BJ (cell line): ENCODE measurements at regions not wholly inside any gene's neighbourhood (a gene's known extent, or its start where the extent isn't known, plus 50 kb on each side); places are given as distances from the start of the nearest gene placed in this dataset.

Experiments
- CTCF ChIA-PET: fragments of 350-600 bp; formaldehyde crosslinking; extraction: SDS; loops from one replicate; lab custom pipeline; 2021; ENCODE audit warnings: antibody characterized with exemption, inconsistent platforms; lab: Yijun Ruan, JAX
- POLR2A ChIA-PET: fragments of 300-600 bp; sonication (Branson Sonifier 250); formaldehyde crosslinking; extraction: SDS; loops from one replicate; lab custom pipeline; 2021; ENCODE audit warnings: antibody characterized with exemption; lab: Charles Lee
- DNase-seq: peaks from one replicate; pipeline ENCODE4 v3.0.0-alpha.2; 2011; ENCODE audit warnings: low read depth
- H3K27me3 ChIP-seq: 2 replicates; pipeline ENCODE4 v1.6.0; 2011; ENCODE audit warnings: low read length; ENCODE audit not compliant: control insufficient read depth, insufficient read depth
- H3K36me3 ChIP-seq: 2 replicates; pipeline ENCODE4 v1.5.1; 2011; ENCODE audit warnings: low read length; ENCODE audit not compliant: control insufficient read depth, insufficient read depth
- H3K4me3 ChIP-seq: 2 replicates; pipeline ENCODE4 v1.5.1; 2011; ENCODE audit warnings: low read depth, mild to moderate bottlenecking, control low read depth, low read length
- TF ChIP-seq, protein P1 (sequence below): IDR thresholded peaks from 2 replicates; pipeline ENCODE4 v1.5.1; 2011; ENCODE audit warnings: low read depth, mild to moderate bottlenecking, control low read depth, inconsistent platforms, low read length, moderate library complexity; ENCODE audit not compliant: insufficient read depth

DNA sequence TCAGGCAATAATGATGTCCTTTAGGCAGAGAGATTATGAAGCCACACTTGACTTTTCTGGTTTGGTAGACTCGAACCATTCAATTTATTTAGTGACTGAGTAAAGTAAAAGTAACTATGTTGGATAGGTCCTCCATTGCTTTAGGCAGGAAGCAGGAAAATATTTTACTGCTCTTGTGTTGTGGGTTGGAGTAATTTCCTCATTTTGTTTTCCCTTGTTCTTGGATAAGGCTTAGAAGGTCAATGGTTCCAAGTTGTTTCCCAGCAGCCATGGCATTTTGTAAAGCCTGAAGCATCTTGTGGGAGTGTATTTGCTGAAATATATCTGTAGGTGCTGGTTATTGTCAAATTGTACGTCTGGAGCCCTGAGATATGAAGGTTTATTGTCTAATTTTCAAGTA is 161.2 kb upstream of the SLC38A2 start:
- TF ChIP-seq, protein P1, sequence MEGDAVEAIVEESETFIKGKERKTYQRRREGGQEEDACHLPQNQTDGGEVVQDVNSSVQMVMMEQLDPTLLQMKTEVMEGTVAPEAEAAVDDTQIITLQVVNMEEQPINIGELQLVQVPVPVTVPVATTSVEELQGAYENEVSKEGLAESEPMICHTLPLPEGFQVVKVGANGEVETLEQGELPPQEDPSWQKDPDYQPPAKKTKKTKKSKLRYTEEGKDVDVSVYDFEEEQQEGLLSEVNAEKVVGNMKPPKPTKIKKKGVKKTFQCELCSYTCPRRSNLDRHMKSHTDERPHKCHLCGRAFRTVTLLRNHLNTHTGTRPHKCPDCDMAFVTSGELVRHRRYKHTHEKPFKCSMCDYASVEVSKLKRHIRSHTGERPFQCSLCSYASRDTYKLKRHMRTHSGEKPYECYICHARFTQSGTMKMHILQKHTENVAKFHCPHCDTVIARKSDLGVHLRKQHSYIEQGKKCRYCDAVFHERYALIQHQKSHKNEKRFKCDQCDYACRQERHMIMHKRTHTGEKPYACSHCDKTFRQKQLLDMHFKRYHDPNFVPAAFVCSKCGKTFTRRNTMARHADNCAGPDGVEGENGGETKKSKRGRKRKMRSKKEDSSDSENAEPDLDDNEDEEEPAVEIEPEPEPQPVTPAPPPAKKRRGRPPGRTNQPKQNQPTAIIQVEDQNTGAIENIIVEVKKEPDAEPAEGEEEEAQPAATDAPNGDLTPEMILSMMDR: no peak
- POLR2A ChIA-PET: no interaction called here

DNA sequence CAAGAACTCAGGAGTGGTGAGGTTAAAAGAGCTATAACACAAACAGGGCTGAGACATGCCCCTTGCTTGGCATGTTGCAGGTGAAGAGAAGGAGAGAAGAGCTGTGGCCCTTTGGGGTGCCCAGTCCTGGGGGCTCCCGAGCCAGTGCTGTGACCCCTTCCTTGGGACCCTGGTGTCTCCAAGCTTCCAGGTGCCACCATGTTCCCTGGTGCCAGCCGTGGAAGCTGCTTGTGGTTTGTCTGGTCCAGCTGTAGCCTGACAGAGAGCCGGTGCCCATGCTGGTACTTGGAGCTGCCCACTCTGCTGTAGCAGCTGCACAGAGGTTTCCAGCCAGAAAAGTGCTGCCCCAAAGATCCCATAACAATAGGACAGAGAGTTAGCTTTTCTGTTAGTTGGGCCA is 159.2 kb upstream of the SLC38A2 start:
- Histone ChIP-seq H3K27me3 (no peaks in the 10 kb centered on the region), H3K36me3 (no peaks in the 10 kb centered on the region), H3K4me3 (no peak overlapping the region)
- no peak for DNase-seq
- ChIA-PET CTCF (interaction anchor here (0.5 kb wide), 1 partner anchor 24 kb away, joined by 3 read pairs; no protein-coding TSS in a partner anchor), POLR2A (no interaction called here)
- TF ChIP-seq, protein P1: no peak

More for the DNA sequence above, 161.2 kb upstream of the SLC38A2 start:
- CTCF ChIA-PET: no interaction called here
- Histone ChIP-seq H3K27me3 (no peaks in the 10 kb centered on the region), H3K4me3 (no peak overlapping the region), H3K36me3 (no peaks in the 10 kb centered on the region)
- no peak for DNase-seq

DNA sequence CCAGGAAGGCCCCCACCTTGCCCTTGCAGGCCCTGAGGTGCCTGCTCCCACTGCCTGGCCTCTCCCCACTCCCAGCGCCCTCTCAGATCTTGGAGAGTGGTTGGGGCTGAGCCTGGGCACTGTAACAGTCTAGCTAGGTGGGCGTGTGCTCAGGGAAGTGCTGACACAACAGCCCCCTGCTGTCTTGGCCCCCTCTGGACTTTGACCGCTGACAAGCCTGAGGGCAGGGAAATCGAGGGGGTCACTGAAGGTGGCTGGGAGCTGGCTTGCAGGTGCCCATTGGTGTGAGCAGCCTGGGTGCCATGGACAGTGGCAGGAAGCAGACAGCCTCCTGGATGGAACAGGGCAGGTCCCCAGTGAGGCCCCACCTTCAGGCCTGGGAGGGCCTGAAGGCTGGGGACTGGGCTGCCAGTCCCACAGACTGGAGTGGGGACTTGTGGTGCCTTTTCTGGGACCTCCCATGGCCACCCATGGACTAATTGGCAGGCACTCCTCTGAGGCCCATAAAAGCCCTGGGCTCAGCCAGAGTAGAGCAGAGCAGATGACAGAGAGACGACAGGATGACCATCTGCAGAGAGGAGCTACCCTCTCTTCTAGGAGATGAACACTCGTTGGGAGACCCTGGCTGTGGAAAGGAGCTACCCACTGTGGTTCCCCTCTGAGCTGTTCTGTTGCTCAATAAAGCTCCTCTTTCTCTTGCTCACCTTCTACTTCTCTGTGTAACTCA is 158.6 kb upstream of the SLC38A2 start:
- POLR2A ChIA-PET: no interaction called here
- Histone ChIP-seq H3K36me3 (no peaks in the 10 kb centered on the region), H3K27me3 (no peaks in the 10 kb centered on the region), H3K4me3 (no peak overlapping the region)
- no peak for DNase-seq
- TF ChIP-seq, protein P1: no peak
- CTCF ChIA-PET: no interaction called here

DNA sequence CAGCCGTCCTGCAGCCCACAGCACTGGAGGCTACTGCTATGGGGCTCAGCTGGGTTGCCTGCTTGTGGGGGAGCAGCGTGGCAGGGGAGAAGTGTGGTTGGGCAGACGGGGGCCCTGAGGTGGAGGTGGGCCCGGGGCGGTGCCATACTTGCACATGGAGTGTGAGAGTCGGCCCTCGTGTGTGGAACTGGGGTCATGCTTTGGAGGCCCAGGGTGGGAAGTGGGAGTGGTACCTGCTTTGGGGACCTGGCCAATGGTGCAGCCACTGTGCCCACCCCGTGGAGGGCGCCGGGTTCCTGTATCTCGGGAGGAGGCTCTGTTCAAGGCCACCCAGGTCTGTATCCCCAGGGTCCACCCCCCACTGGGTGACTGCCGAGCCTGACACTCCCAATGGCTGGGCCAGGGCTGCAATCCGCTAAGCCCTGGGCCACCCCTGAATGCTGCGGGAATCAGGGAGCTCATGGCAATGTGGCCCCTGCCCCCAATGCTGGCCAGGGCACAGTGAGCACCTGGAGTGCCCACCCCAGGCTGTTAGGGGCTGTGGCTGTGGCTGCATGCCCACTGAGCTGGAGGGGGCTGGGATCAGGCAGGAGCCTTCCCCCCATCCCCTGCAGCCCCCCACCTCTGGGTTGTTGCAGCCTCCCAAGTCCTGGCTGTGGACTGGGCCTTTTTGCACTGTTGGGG is 157.9 kb upstream of the SLC38A2 start:
- Histone ChIP-seq H3K36me3 (no peaks in the 10 kb centered on the region), H3K4me3 (no peak overlapping the region), H3K27me3 (no peaks in the 10 kb centered on the region)
- CTCF ChIA-PET: no interaction called here
- POLR2A ChIA-PET: no interaction called here
- DNase-seq: no peak
- TF ChIP-seq, protein P1: no peak

DNA sequence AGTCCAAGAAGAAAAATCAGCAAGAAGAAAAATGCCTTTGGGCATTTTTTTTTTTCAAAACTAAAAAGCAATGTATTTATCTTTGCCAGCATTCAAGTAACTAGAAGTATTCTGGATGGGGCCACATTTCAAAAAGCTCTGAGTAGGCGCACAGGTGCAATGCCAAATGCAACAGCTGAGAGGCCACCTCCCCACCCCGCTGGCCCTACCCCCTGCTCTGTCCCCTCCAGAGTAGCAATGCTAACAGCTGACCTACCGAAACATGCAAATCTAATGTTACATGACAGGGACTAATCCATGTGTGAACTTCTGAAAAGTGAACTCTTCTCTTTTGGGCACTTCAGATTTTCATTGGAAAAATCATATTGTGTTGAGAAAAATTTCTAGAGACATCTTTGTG is 153.7 kb upstream of the SLC38A2 start:
- DNase-seq: no peak
- H3K4me3 ChIP-seq: no peak overlapping the region
- H3K27me3 ChIP-seq: no peaks in the 10 kb centered on the region
- TF ChIP-seq, protein P1: no peak
- ChIA-PET POLR2A (no interaction called here), CTCF (no interaction called here)
- no peaks in the 10 kb centered on the region for H3K36me3 ChIP-seq
